HG03066 (cell line): ENCODE measurements at regions not wholly inside any gene's neighbourhood (a gene's known extent, or its start where the extent isn't known, plus 50 kb on each side); places are given as distances from the start of the nearest gene placed in this dataset.

Experiments used
- ATAC-seq: cut with Tn5 transposase; IDR thresholded peaks from one replicate; pipeline ENCODE4 v1.9.1; 2021; ENCODE audit warnings: low read depth; ENCODE audit not compliant: unreplicated experiment

DNA sequence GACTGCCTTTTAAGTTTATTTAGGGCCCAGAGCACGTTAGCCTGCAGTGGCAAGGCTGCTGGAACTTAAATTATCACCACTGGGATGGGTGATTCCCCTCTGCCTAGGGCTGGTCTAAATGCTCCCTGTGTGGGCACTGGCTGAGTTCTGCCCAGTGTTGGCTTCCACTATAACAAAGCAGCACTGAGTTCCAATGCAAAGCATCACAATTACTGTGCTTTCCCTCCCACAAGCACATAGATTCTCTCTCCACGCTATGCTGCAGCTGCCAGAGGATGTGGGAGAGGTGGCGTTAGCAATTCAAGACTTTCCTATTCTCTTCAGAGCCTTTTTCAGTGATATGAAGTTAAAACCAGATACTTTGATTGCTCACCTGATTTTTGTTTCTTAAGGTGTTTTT lies 328.9 kb upstream of the DDX18 start:
- no peak for ATAC-seq

GRCh38 chr2:117486081-117486480 lies 328.4 kb upstream of the DDX18 start:
- no peak for ATAC-seq

DNA sequence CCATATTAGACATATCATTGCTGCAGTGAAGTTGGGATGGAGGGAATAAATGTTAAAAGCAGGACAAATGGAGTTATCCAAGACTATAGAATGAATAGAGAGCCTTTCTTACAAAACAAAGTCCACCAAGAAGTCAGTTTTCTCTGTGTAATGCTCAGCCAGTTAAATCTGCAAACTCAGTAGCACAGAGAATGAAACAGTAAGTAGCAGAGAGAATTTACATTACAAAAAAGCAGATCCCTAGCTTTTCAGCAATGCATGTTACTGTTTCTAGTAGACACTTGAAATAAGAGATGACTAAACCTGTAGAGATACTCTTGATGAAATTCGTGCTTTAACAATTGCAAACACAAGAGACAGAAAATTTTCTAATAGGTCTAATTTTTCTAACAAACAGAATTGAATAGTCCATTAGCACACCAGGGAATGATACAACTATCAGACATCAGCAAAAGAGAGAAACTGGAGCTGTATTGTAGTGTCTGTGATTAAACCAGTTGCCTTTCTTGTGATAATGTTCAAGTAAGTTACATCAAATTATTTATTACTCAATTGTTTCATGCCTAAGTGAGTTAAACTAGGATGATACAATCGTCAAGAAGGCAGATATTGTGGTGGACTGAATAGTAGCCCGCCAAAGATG lies 322.2 kb upstream of the DDX18 start:
- no peak for ATAC-seq

GRCh38 chr2:117500721-117501120 lies 313.8 kb upstream of the DDX18 start:
- ATAC-seq: no peak

GRCh38 chr2:117502121-117502520 lies 312.4 kb upstream of the DDX18 start:
- ATAC-seq: no peak

DNA sequence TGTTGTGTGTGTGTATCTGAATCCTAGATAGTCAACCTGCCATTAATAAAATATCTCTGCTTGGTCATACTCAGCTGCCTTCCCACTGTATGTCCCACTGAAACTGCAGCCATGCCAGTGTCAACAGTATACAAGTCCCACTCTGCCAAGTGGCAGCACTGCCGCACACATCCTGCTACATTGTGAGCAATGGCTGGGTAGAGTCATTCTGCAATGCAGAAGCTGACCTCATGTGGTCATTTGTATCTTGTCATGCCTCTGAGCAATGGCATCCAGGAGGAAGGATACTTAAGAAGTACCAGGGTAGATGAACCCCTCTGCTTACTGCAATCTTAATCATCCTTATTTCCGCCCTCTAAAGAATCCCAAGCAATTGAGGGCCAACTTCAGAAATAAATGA lies 302.2 kb upstream of the DDX18 start:
- ATAC-seq: no peak

DNA sequence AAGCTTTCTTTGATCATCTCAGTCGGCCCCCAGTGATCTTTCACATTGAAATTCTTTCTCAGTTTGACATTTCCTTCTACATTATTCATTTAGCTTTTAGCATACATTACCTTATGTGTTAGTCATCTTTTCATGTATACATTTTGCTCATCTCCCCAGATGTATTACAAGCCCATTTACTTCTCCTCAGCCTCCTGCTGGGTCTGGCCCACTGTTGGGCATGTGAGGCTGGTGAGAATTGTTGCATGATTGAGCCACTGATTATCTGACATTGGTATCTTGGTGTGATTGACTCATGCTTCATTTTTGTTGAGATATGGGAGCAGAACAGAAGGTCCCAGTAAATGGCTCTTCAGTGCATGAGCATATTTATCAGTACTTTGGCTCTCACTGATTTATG lies 300.1 kb upstream of the DDX18 start:
- no peak for ATAC-seq

GRCh38 chr2:117519238-117519637 lies 295.3 kb upstream of the DDX18 start:
- no peak for ATAC-seq

DNA sequence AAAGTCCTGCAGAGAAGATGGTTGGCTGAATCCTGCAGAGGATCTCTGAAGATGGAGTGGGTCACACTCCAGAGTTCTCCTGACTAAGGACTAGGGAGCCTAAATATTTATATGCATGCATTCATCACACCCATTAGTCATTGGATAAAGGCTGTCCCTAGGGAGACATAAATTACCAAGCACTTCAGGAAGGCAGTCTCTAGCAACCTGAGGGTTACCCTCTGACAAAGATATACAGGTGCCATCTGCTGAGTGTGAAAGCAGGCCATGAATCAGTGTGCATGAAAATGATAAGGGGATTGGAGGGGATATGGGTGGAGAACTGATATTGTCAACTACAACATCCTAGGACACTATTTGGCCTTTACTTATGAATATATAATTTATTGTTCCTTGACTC lies 294.8 kb upstream of the DDX18 start:
- no peak for ATAC-seq

DNA sequence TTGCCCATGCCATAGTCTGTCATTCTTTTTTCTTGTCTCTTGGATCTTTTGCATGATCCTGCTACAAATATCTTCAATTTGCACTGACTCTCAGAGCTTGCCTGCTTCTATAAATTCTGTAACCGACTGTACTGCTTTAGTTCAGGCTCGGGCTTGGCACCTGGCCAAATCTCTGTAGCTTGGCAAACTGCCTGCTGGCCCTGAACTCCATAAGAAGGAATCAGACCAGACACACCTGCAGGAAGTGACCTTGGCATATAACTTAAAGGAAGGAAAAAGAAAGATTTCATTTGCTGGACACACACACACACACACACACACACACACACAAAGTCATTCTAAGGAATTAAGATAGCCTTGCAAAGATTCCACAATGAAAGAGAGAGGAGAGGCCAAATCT lies 291.2 kb upstream of the DDX18 start:
- no peak for ATAC-seq

- ATAC-seq: no peak
These were observed 290.7 kb upstream of the DDX18 start for GRCh38 chr2:117523711-117524238.

DNA sequence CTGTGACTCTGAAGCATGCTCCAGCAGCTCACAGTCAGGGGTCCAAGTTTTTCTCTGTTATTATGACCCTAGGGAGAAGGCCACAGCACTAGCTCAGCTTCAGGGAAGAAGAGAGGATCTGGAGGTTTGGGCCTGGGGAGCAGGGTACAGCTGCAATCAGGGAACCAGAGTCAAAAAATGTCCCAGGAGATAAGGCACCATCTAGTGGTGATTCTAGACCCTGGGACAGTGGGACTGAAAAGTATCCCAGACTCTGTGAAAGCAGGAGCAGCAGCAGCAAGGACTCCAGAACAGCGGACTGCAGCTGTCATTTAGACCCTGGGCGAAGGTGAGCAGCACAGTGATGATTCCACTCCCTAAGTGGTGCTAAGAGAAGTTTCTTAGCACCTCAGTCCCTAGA lies 278.4 kb upstream of the DDX18 start:
- no peak for ATAC-seq

DNA sequence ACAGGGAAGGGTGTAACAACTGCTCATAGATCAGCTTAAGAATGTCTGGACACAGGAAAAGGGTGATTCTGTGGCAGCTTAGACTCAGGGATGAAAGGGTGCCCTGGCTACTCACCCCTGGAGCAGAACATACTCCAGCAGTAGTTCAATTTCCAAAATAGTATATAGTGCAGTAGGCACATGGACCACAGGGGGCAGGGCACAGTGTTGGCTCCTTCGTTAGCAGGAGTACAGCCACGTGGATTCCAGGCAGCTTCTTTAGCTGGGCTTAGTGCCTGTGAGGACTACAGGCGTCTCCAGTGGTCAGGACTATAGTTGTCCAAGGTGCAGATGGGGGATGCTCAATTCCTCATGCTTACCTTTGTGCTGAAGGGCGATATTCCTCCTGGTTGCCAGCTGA lies 277.5 kb upstream of the DDX18 start:
- no peak for ATAC-seq

DNA sequence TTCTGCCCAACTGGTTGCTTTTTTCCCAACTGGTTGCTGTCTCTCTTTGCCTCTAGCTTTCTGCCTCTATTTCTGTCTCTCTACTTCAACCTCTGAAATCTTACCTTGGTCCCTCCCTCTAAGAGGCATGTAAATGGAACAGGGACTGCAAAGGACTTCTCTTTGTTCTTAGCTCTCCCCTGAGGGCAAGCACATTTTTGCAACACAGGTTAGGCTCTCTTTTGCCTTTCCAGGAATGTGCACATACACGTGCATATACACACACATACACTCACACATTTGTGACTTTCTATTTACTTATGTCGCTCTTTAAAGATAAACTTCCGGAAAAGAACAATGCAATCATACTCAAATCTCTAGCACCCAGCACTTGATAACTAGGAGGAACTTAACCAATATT lies 262.6 kb upstream of the DDX18 start:
- ATAC-seq: no peak

DNA sequence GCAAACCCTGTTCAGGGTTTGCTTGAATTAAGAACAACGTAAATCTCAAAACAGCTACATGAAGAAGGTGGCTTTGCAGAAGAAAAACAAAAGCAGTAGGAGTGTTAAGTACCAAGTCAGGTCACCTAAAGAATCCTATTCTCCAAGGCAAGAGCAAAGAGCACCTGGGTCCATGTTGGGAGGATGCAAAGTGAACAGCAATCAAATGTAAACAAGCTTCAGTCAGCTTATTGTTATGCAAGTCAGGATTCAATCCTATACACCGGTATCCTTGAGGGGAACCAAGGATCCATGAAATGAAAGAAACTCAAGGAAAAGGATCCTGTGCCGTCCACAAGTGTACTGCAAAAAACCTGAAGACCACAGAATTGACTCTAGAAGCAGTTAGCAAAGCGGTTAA lies 261.0 kb upstream of the DDX18 start:
- no peak for ATAC-seq

DNA sequence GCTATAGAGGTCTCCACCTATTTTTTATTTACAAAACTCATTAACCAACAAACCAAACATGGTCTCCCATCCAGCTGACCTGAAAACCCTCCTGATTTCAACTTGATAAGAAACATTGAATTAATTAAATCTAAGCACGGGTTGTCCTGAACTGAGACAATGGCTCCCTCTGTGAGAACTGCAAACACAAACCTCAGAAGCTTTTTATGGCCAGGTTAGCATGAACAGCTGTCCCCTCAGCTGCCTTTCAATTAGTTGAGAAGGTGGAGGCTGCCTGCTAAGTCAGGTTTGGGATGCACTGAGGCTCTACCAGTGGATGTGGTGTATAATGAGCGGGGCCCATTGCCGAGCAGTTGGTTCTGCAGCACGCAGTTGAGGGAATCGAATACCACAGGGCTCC lies 258.5 kb upstream of the DDX18 start:
- no peak for ATAC-seq

- no peak for ATAC-seq
These were observed 256.9 kb upstream of the DDX18 start for GRCh38 chr2:117557626-117558025.

DNA sequence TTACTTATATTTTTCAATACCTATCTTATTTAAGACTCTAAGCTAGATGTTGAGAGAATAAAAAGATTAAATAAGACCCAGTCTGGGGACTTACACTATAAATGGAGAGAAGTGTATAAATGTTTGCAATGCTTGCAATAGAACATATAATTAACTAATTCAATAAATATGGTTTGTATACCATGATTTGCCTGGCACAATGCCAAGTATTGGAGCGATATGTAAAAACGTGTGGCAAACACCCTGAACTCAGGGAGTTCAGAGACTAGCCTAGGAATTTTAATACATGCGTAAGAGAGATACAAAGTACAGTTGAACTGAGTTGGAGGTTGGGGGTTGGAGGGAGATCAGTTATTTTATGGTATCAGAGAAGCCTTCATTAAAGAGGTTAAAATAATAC lies 251.8 kb upstream of the DDX18 start:
- ATAC-seq: no peak

DNA sequence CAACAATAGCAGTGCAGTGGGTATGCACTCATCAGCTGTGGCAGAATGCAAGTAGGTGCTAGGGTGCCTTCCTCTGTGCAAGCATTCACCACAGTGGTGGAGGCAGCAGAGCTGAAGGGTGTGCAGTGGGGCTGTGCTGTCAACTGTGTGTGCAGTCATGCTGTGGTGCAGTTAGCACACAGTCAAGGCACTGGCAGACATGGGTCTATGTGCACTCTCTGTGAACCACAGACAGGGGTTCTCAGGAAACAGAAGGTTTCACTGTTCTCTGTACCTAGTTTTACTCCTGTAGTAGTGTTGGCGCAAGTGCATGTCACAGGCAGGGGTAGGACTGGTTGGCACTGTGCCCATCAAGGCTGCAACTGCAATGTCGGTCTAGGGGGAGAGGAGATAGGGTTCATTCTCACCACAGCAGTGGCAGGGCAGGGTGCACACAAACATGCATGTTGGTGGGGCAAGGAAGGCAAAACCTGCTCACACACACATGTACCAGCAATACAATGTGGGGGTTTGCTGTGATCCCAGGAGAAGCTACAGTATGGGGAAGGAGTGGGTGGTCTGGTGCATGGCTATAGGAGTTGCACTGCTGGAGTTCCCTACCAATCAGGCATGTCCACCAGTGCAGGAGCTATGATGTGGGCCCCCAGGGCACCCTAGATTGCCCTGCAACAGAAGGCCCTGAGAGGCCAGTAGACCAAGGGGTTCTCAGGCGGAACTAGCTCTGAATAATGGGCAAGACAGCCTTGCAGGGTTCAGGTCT lies 242.7 kb upstream of the DDX18 start:
- ATAC-seq: no peak

DNA sequence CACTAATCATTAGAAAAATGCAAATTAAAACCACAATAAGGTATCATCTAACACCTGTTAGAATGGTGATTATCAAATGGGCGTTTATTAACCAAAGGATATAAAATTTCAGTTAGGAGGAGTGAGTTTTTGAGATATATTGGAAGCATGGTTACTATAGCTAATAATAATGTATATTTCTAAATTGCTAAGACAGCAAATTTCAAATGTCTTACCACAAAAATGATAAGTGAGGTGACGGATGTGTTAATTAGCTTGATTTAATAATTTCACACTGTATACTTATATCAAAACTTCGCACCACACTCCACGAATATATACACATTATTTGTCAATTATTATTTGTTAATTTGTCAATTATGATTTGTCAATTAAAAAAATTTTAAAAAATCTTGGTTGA lies 227.2 kb upstream of the DDX18 start:
- ATAC-seq: no peak

DNA sequence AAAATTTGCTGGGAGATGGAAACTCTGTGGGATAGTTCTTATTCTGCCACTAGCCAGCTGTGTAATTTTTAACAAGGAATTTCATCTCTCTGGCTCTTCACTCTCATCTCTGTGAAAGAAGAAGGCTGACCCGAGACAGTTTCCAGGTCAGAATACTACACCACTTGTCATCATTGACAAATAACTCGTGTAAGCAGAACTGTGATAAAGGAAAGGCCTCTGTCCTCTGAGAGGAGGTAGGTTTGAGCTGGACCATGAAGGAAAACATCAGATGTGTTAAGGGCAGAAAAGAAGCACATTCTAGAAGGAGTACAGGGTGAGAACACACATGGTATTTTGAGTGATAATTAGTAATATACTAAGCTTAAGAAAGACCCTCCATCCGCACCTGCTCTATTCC lies 211.4 kb upstream of the DDX18 start:
- no peak for ATAC-seq

DNA sequence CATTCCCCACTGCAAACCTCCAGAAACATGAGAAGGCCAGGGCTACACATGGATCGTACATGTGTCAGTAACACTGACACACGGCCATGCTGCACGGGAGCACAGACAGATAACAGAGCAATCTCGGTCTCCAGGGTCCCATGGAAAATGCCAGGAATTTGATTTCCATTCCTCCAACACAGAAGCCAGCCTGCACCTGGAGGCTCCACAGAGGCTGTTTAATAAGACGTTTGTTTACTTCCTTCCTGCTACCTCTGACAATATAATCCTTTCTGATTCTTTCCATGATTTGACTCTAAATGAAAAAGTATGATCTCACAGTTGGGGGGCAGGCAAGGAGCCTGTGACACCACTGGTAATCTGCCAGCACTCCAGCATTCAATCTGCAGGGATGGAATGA lies 210.9 kb upstream of the DDX18 start:
- ATAC-seq: no peak
